ENCODE measurements at regions not wholly inside any gene's neighbourhood (a gene's known extent, or its start where the extent isn't known, plus 50 kb on each side); places are given as distances from the start of the nearest gene placed in this dataset.

GRCh38 chr1:244235157-244235556, 184.1 kb downstream of the ZBTB18 start:
- TF ChIP-seq CTCF (IDR thresholded peaks at IDR 0.05), result no peak
- no peak for TF ChIP-seq IRF1 (CRISPR knock-in tag; IDR thresholded peaks at IDR 0.05)
- TF ChIP-seq NFYB (CRISPR knock-in tag; conservative IDR thresholded peaks at IDR 0.05; ENCODE audit: low read depth), result no peak
- TF ChIP-seq ZNF512 (CRISPR knock-in tag; IDR thresholded peaks at IDR 0.05; ENCODE audit: borderline replicate concordance), result no peak
- TF ChIP-seq CREM (CRISPR knock-in tag; IDR thresholded peaks at IDR 0.05), result no peak
